ENCODE measurements at regions not wholly inside any gene's neighbourhood (a gene's known extent, or its start where the extent isn't known, plus 50 kb on each side); places are given as distances from the start of the nearest gene placed in this dataset.
A peak's percentile ranks its signal among the peaks of the same experiment; 100 is the strongest.

DNA sequence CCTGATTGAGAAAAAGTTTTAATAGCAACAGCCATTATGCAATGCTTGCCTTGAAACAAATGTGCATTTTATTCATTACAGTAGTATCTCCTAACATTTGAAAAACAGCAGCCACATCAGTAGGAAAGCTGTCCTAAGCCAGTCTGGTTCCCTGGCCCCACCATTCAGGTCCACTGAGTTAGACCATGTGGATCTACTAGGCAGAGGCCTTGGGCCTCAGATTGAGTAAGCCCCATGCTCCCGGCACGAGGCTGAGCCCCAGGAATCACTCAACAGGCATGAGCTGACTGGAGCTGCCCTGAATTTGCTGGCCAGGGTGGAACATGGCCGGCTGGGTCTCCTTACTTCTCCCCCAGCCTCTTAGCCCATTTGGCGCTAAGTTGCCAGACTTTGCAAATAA, 103.4 kb downstream of the ZFP36L2 start:
- Histone ChIP-seq H3K4me3 (no peak overlapping the region), H4K20me1 (no peaks in the 10 kb centered on the region), H3K4me1 (peaks cover 56 to 69% (median 65%) of the 10 kb centered on the region in 10 experiments), H3K27ac (peak overlapping the region in 1 of 11 experiments; percentile 0; a peak in 1 of 22 replicates), H3K9me3 (replicated peaks in 1 of 11) (peaks cover 6 to 18% (median 13%) of the 10 kb centered on the region in 11 experiments; a peak in 20 of 22 replicates), H3K36me3 (no peaks in the 10 kb centered on the region), H3K27me3 (no peaks in the 10 kb centered on the region), H3K4me2 (peak overlapping the region in 10 of 11 experiments; percentile 86 to 96 (median 94); a peak in 16 of 22 replicates), H3K9ac (no peak overlapping the region)
- TF ChIP-seq Cebpa-rat (IDR thresholded peaks at IDR 0.05), result no peak

DNA sequence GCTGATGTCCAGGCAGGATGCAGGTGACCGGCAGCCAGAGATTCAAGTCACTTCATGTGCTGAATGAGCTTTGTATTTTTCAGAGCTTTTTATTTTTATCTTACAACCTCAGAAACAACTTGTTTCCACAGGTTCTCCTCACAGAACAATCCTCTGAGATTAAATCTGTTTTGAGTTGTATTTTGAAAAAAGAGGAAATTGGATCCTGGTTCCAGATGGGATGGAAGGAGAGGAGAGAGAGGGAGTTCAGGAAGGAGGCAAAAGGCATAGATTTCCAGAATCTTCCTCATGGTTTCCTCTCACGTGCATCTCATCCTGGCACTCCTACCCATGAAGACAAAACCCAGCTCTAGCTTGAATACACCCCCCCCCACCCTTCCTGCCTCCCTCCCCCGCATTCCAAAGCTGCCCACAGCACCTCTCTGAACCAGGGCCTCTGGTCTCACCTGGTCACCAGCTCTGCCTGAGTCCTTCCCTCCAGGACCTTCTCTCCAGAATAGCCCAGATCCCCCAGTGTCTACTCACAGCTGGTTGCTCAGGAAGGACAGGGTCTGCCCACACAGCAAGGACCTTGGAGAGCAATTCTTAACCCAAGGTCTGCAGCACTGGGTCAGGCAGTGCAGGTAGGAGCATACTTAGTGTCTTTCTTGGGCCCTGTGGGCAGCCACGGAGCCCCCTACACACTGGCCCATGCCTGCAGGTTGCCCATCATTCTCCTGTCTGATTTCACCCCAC, 104.7 kb downstream of the ZFP36L2 start:
- Histone ChIP-seq H3K4me2 (peak overlapping the region in 9 of 11 experiments; percentile 2 to 96 (median 86); a peak in 15 of 22 replicates), H3K27ac (no peak overlapping the region), H3K27me3 (no peaks in the 10 kb centered on the region), H4K20me1 (no peaks in the 10 kb centered on the region), H3K9ac (no peak overlapping the region), H3K4me3 (no peak overlapping the region), H3K4me1 (peaks cover 43 to 56% (median 52%) of the 10 kb centered on the region in 10 experiments), H3K36me3 (no peaks in the 10 kb centered on the region), H3K9me3 (replicated peaks in 1 of 11) (peaks cover 6 to 18% (median 13%) of the 10 kb centered on the region in 11 experiments; a peak in 20 of 22 replicates)
- TF ChIP-seq Cebpa-rat (IDR thresholded peaks at IDR 0.05), result no peak

DNA sequence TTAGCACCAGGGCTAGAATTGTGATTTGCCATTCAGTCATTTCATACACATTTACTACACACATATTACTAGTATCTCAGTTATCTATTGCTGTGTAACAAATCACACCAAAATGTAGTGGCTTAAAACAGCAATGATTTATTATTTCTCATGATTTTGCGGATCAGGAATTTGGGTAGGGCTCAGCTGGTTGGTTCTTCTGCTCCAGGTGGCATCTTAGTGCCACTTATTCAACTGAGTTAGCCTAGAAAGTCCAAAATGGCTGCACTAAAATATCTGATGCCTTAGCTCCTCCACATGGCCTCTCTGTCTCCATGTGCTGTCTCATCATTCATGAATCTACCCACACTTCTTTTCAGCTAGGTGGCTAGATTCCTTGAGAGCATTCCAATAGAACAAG, 107.1 kb downstream of the ZFP36L2 start:
- TF ChIP-seq Cebpa-rat (IDR thresholded peaks at IDR 0.05), result no peak
- Histone ChIP-seq H3K36me3 (no peaks in the 10 kb centered on the region), H3K4me1 (peaks cover 33 to 52% (median 45%) of the 10 kb centered on the region in 10 experiments), H3K4me3 (no peak overlapping the region), H4K20me1 (no peaks in the 10 kb centered on the region), H3K27me3 (no peaks in the 10 kb centered on the region), H3K27ac (no peak overlapping the region), H3K9ac (no peak overlapping the region), H3K9me3 (replicated peaks in 1 of 11) (peaks cover 6 to 18% (median 13%) of the 10 kb centered on the region in 11 experiments; a peak in 20 of 22 replicates), H3K4me2 (no peak overlapping the region)

DNA sequence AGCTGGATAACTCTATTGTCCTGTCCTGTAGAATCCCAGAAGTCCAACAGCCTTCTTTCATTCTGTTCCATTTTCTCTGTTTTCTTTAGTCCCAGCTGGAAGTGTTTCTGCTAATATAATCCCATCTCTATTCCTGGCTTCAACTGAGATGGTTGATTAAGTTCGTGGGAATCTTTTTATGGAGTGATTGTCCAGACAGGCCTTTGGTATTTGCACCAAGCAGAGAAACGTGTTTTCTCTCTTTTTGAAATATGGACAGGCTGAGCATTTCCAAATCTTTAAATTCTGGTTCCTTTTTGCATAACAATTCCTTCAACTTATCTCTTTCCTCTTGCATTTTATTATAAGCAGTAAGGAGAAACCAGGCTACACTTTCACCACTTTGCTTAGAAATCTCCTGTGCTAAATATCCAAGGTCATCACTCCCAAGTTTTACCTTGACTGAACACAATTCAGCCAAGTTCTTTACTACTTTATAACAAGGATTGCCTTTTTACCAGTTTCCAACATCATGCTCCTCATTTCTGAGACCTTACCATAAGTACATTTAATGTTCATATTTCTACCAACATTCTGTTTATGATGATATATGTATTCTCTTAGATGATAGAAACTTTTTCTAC, 108.8 kb downstream of the ZFP36L2 start:
- Histone ChIP-seq H3K4me3 (no peak overlapping the region), H3K36me3 (no peaks in the 10 kb centered on the region), H3K27ac (no peak overlapping the region), H3K9me3 (replicated peaks in 1 of 11) (peaks cover 6 to 18% (median 13%) of the 10 kb centered on the region in 11 experiments; a peak in 20 of 22 replicates), H3K27me3 (no peaks in the 10 kb centered on the region), H3K4me2 (no peak overlapping the region), H3K4me1 (peaks cover 28 to 52% (median 48%) of the 10 kb centered on the region in 10 experiments), H4K20me1 (no peaks in the 10 kb centered on the region), H3K9ac (no peak overlapping the region)
- no peak for TF ChIP-seq Cebpa-rat (IDR thresholded peaks at IDR 0.05)

DNA sequence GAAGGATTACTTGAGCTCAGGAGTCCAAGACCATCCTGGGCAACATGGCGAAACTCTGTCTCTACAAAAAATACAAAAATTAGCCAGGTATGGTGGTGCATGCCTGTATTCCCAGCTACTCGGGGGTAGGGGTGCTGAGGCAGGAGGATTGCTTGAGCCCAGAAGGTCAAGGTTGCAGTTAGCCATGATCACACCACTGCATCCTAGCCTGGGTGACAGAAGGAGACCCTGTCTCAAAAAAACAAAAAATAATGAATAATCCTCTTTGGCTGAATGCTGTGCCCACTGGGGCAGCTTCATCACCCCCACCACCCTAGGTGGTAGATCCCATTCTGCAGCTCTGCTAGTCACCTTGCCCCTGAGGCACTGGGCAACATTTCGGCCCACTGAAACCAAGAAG, 109.4 kb downstream of the ZFP36L2 start:
- no peak overlapping the region for H3K9ac ChIP-seq
- H3K27ac ChIP-seq, result no peak overlapping the region
- H3K4me3 ChIP-seq, result no peak overlapping the region
- TF ChIP-seq Cebpa-rat (IDR thresholded peaks at IDR 0.05), result no peak
- H3K4me2 ChIP-seq, result no peak overlapping the region
- H3K27me3 ChIP-seq, result no peaks in the 10 kb centered on the region
- H4K20me1 ChIP-seq, result no peaks in the 10 kb centered on the region
- H3K4me1 ChIP-seq, result peaks cover 21 to 53% (median 50%) of the 10 kb centered on the region in 10 experiments
- peaks cover 6 to 18% (median 13%) of the 10 kb centered on the region in 11 experiments; a peak in 20 of 22 replicates for H3K9me3 ChIP-seq (replicated peaks in 1 of 11)
- no peaks in the 10 kb centered on the region for H3K36me3 ChIP-seq

DNA sequence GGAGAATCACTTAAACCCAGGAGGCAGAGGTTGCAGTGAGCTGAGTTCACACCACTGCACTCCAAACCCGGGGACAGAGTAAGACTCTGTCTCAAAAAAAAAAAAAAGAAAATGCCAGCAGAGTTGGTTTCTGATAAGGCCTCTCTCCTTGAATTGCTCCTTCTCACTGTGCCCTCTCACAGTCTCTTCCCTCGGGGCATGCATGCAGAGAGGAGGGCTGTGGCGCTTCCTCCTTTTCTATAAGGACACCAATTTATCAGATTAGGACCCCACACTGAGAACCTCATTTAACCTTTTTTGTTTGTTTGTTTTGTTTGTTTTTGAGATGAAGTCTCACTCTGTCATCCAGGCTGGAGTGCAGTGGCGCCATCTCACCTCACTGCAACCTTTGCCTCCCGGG, 110.5 kb downstream of the ZFP36L2 start:
- Histone ChIP-seq H3K9me3 (replicated peaks in 1 of 11) (peaks cover 6 to 18% (median 13%) of the 10 kb centered on the region in 11 experiments; a peak in 20 of 22 replicates), H3K4me2 (peak overlapping the region in 6 of 11 experiments; percentile 18 to 98 (median 50); a peak in 7 of 22 replicates), H3K27ac (no peak overlapping the region), H3K36me3 (no peaks in the 10 kb centered on the region), H3K4me3 (no peak overlapping the region), H3K9ac (no peak overlapping the region), H3K4me1 (peaks cover 17 to 56% (median 54%) of the 10 kb centered on the region in 10 experiments), H3K27me3 (no peaks in the 10 kb centered on the region), H4K20me1 (no peaks in the 10 kb centered on the region)
- no peak for TF ChIP-seq Cebpa-rat (IDR thresholded peaks at IDR 0.05)

DNA sequence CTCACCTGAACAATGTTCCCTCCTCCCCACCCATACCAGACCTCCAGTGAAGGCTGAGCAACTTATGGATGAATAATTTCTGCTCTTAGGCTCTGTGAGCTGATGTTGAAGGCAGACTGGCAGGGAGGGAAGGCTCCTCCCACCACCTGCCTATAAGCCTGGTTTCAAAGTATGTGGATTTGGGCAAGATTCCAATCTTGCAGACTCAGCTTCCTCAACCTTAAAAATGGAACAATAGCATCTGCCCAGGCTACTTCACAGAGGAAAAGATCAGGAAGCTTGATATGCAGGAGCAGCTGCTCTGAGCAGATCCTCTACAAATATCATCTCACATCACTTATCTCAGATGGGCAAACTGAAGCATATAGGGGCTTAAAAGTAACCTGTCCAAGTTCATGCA, 112.2 kb downstream of the ZFP36L2 start:
- peak overlapping the region; percentile 28 to 98 (median 64); a peak in 21 of 22 replicates for H3K4me2 ChIP-seq

DNA sequence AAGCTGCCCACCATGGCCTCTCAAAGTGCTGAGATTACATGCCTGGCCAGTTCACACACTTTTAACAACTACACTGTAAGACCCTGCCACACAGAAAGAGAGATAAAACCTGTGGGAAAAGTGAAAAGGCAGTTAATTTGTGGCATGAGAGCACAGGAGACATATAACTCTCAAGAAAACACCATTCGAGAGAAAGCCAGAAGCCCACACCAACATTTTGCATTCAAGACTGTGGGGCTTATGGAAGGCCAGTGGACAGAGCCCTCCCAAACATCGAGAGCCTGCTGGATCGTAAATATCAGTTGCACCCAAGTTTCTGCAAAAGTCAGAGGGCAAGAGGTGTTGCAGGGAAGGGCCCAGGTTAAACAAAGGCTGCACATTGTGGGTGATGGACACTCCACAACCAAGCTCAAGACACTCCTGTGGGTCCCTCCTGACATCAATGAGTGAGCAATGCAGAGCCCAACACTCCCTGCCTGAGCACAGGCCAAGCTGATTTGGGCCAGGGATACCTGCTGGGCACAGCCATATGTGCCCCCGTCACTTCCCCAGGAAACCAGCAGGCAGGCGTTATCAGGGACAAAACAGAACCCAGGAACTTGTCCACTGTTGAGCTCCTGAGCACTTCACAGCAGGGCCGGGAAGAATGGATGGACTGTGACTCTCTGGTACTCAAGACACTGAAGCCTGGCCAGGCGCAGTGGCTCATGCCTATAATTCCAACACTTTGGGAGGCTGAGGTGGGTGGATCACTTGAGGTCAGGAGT, 114.4 kb downstream of the ZFP36L2 start:
- no peaks in the 10 kb centered on the region for H3K36me3 ChIP-seq
- no peak for TF ChIP-seq Cebpa-rat (IDR thresholded peaks at IDR 0.05)

More for the DNA sequence above, 112.2 kb downstream of the ZFP36L2 start:
- TF ChIP-seq Cebpa-rat (IDR thresholded peaks at IDR 0.05), result no peak
- Histone ChIP-seq H3K27me3 (no peaks in the 10 kb centered on the region), H3K9me3 (replicated peaks in 1 of 11) (peaks cover under 1 to 10% (median 7%) of the 10 kb centered on the region in 11 experiments; a peak in 18 of 22 replicates), H4K20me1 (no peaks in the 10 kb centered on the region), H3K9ac (peak overlapping the region in 2 of 11 experiments; percentile 21 to 24; a peak in 2 of 22 replicates), H3K36me3 (no peaks in the 10 kb centered on the region), H3K4me3 (no peak overlapping the region), H3K4me1 (peaks cover 33 to 73% (median 71%) of the 10 kb centered on the region in 10 experiments), H3K27ac (peak overlapping the region in 6 of 11 experiments; percentile 49 to 98 (median 94); a peak in 11 of 22 replicates)

More for the DNA sequence above, 114.4 kb downstream of the ZFP36L2 start:
- H3K9me3 ChIP-seq (replicated peaks in 1 of 11), result no peaks in the 10 kb centered on the region
- H3K27ac ChIP-seq, result peak overlapping the region in 9 of 11 experiments; percentile 33 to 98 (median 95); a peak in 17 of 22 replicates
- H3K9ac ChIP-seq, result peak overlapping the region in 2 of 11 experiments; percentile 30 to 86; a peak in 4 of 22 replicates
- H4K20me1 ChIP-seq, result no peaks in the 10 kb centered on the region
- no peaks in the 10 kb centered on the region for H3K27me3 ChIP-seq
- no peak overlapping the region for H3K4me3 ChIP-seq
- H3K4me2 ChIP-seq, result peak overlapping the region in 8 of 11 experiments; percentile 38 to 98 (median 92); a peak in 15 of 22 replicates
- peaks cover 56 to 96% (median 92%) of the 10 kb centered on the region in 10 experiments for H3K4me1 ChIP-seq

Data from BLaER1 treated with 17β-estradiol and CSF1 and Interleukin-3, amounts not matched to agents 10 nM and 100 nM (cell line).